PC-3 (cell line): ENCODE measurements at regions not wholly inside any gene's neighbourhood (a gene's known extent, or its start where the extent isn't known, plus 50 kb on each side); places are given as distances from the start of the nearest gene placed in this dataset.

Experiments used
- ATAC-seq: fragments of 200-7000 bp; cut with Tn5 transposase; 2 replicates; pipeline ENCODE4 v1.9.1; 2020; ENCODE audit warnings: mild to moderate bottlenecking, moderate library complexity
- BruUV-seq: library from RNA; stranded (reverse); fragments of 400-500 nt; replicated peaks from 2 replicates; lab custom pipeline; 2021; lab: Mats Ljungman, UMichigan
- CTCF ChIA-PET: fragments of 300-600 bp; sonication (Branson Sonifier 250); formaldehyde crosslinking; loops from one replicate; lab custom pipeline; 2022; ENCODE audit warnings: antibody characterized with exemption; lab: Charles Lee
- POLR2A ChIA-PET: fragments of 300-600 bp; sonication (Branson Sonifier 250); formaldehyde crosslinking; loops from one replicate; lab custom pipeline; 2022; ENCODE audit warnings: antibody characterized with exemption; ENCODE audit not compliant: unreplicated experiment; lab: Charles Lee
- DNase-seq: peaks from one replicate; pipeline ENCODE4 v3.0.0-alpha.2; 2015
- H2AFZ ChIP-seq: fragments of 300-600 bp; sonication (generic); 2 replicates; pipeline ENCODE4 v1.6.0; 2016; ENCODE audit warnings: antibody characterized with exemption, low read length
- H3F3A ChIP-seq: fragments of 300-600 bp; sonication (generic); one replicate; pipeline ENCODE4 v1.6.0; 2017; ENCODE audit warnings: antibody characterized with exemption, low read length, control low read depth, mild to moderate bottlenecking; ENCODE audit not compliant: unreplicated experiment
- H3K27ac ChIP-seq: fragments of 300-600 bp; sonication (generic); 2 replicates; pipeline ENCODE4 v1.5.1; 2016; ENCODE audit warnings: mild to moderate bottlenecking, low read length
- H3K27me3 ChIP-seq: fragments of 300-600 bp; sonication (generic); 2 replicates; pipeline ENCODE4 v1.6.1; 2016; ENCODE audit warnings: low read length, mixed read lengths
- H3K36me3 ChIP-seq: fragments of 300-600 bp; sonication (generic); 2 replicates; pipeline ENCODE4 v1.6.1; 2016; ENCODE audit warnings: low read depth, mixed run types, low read length, mixed read lengths
- H3K4me1 ChIP-seq: fragments of 300-600 bp; sonication (generic); 2 replicates; pipeline ENCODE4 v1.5.1; 2016; ENCODE audit warnings: low read length; ENCODE audit not compliant: insufficient read depth
- H3K4me2 ChIP-seq: fragments of 300-600 bp; sonication (generic); 2 replicates; pipeline ENCODE4 v1.6.0; 2016; ENCODE audit warnings: low read length
- H3K4me3 ChIP-seq: fragments of 300-600 bp; sonication (generic); 2 replicates; pipeline ENCODE4 v1.5.1; 2016; ENCODE audit warnings: mild to moderate bottlenecking, low read length, mixed read lengths
- H3K79me2 ChIP-seq: fragments of 300-600 bp; sonication (generic); 2 replicates; pipeline ENCODE4 v1.6.1; 2017; ENCODE audit warnings: low read length, mixed read lengths
- H3K9ac ChIP-seq: fragments of 300-600 bp; sonication (generic); 2 replicates; pipeline ENCODE4 v1.6.0; 2016; ENCODE audit warnings: mild to moderate bottlenecking, low read length
- H3K9me2 ChIP-seq: fragments of 300-600 bp; sonication (generic); replicated peaks from 2 replicates; pipeline ENCODE4 v1.6.1; 2016; ENCODE audit warnings: mixed run types, low read length, mixed read lengths
- H3K9me3 ChIP-seq: fragments of 300-600 bp; sonication (generic); 2 replicates; pipeline ENCODE4 v1.6.1; 2016; ENCODE audit warnings: low read length, mixed read lengths
- H4K20me1 ChIP-seq: fragments of 300-600 bp; sonication (generic); 2 replicates; pipeline ENCODE4 v1.6.1; 2016; ENCODE audit warnings: low read length, mixed read lengths
- EZH2 ChIP-seq: fragments of 300-600 bp; sonication (generic); IDR thresholded peaks from one replicate; pipeline ENCODE4 v1.6.1; 2017; ENCODE audit warnings: antibody characterized with exemption, mild to moderate bottlenecking, low read length; ENCODE audit not compliant: unreplicated experiment
- EZH2phosphoT487 ChIP-seq: fragments of 300-600 bp; sonication (generic); IDR thresholded peaks from 2 replicates; pipeline ENCODE4 v1.6.1; 2018; ENCODE audit warnings: mild to moderate bottlenecking, antibody characterized with exemption, low read length, borderline replicate concordance
- intact Hi-C: fragments of 100-400 bp; cut with micrococcal nuclease; formaldehyde crosslinking; loops from 2 replicates; pipeline ENCODE4 v1.9.0; 2023
- TF ChIP-seq, protein P1 (sequence below): fragments of 300-600 bp; sonication (generic); conservative IDR thresholded peaks from 2 replicates; pipeline ENCODE4 v1.5.1; 2017; ENCODE audit warnings: antibody characterized with exemption, low read depth, mild to moderate bottlenecking, low read length

DNA sequence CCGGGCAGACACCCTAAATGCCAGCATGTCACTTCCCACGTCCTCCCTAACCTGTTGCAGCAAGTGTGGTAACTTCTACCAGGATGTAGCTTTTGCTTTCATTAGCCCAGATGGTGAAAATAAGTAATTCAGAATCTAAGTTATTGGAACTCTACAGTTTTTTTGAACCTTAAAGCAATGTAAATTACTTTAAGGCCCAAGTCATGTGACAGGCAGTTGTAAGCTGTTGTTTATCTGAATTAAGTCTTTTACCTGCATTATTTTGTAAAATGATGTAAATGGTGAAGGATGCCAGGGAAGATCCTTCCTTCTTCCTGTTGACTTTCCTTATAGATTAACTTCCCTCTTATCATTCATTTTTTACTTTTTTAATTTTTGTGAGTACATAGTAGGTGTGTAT is 670.2 kb downstream of the SEMA5A start:
- H3K9me3 ChIP-seq, result no peaks in the 10 kb centered on the region
- ChIA-PET CTCF (no interaction called here), POLR2A (no interaction called here)
- DNase-seq, result no peak
- H3K79me2 ChIP-seq, result no peaks in the 10 kb centered on the region
- ATAC-seq, result no peak
- no peak overlapping the region for H3K9ac ChIP-seq
- no peaks in the 10 kb centered on the region for H3F3A ChIP-seq
- no peaks in the 10 kb centered on the region for H3K9me2 ChIP-seq
- TF ChIP-seq EZH2phosphoT487, result no peak
- TF ChIP-seq, protein P1, sequence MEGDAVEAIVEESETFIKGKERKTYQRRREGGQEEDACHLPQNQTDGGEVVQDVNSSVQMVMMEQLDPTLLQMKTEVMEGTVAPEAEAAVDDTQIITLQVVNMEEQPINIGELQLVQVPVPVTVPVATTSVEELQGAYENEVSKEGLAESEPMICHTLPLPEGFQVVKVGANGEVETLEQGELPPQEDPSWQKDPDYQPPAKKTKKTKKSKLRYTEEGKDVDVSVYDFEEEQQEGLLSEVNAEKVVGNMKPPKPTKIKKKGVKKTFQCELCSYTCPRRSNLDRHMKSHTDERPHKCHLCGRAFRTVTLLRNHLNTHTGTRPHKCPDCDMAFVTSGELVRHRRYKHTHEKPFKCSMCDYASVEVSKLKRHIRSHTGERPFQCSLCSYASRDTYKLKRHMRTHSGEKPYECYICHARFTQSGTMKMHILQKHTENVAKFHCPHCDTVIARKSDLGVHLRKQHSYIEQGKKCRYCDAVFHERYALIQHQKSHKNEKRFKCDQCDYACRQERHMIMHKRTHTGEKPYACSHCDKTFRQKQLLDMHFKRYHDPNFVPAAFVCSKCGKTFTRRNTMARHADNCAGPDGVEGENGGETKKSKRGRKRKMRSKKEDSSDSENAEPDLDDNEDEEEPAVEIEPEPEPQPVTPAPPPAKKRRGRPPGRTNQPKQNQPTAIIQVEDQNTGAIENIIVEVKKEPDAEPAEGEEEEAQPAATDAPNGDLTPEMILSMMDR, result no peak
- no peak for TF ChIP-seq EZH2
- H2AFZ ChIP-seq, result no peak overlapping the region
- no peaks in the 10 kb centered on the region for H3K27me3 ChIP-seq
- no peak overlapping the region for H3K4me2 ChIP-seq
- intact Hi-C loops, result no loop called here
- H3K4me3 ChIP-seq, result no peak overlapping the region
- no peaks in the 10 kb centered on the region for H3K36me3 ChIP-seq
- BruUV-seq, result no TSS peak
- no peak overlapping the region for H3K27ac ChIP-seq
- H4K20me1 ChIP-seq, result no peaks in the 10 kb centered on the region
- H3K4me1 ChIP-seq, result no peaks in the 10 kb centered on the region

DNA sequence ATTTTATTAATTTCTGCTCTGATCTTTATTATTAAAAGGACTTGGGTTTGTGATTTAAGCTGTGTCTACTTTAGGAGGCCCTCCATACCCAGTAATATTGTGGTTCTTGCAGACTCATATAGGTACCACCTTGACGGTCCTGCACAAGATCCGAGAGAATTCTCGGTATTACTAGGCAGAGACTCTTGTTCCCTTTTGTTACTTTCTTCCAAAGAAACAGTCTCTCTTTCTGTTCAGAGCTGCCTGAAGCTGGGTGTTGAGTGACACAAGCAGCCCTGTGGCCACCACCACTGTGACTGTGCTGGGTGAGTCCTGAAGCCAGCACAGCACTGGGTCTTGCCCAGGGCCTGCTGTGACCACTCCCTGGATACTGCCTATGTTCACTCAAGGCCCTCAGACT is 666.6 kb downstream of the SEMA5A start:
- no TSS peak for BruUV-seq
- no peak for DNase-seq
- no peak overlapping the region for H3K4me3 ChIP-seq
- H3K4me2 ChIP-seq, result no peak overlapping the region
- no peaks in the 10 kb centered on the region for H4K20me1 ChIP-seq
- TF ChIP-seq EZH2phosphoT487, result no peak
- no peak for TF ChIP-seq EZH2
- TF ChIP-seq, protein P1, result no peak
- no peaks in the 10 kb centered on the region for H3F3A ChIP-seq
- intact Hi-C loops, result no loop called here
- H3K79me2 ChIP-seq, result no peaks in the 10 kb centered on the region
- H3K27ac ChIP-seq, result no peak overlapping the region
- H3K9ac ChIP-seq, result no peak overlapping the region
- no peaks in the 10 kb centered on the region for H3K9me3 ChIP-seq
- no peak overlapping the region for H2AFZ ChIP-seq
- ATAC-seq, result no peak
- CTCF ChIA-PET, result no interaction called here
- no peaks in the 10 kb centered on the region for H3K27me3 ChIP-seq
- POLR2A ChIA-PET, result no interaction called here
- H3K36me3 ChIP-seq, result no peaks in the 10 kb centered on the region
- no peaks in the 10 kb centered on the region for H3K9me2 ChIP-seq
- H3K4me1 ChIP-seq, result no peaks in the 10 kb centered on the region

DNA sequence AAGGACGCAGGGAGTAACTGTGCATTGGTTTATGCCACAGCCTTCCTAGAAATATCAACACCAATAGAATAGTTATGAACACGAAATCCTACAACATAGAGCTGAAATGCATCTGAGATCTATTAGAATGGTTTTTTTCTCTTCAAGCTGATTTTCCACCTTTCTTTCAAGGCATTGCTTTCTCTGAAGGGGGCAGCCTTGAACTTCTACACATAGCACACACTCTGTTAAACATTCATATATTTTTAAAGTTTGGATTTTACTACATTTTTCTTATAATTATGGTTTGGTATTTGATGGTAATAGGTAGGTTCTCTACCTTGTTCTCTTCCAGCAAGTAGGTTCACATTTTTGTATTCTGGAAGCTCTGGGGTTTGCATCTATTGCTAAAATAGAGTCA is 661.8 kb downstream of the SEMA5A start:
- H3K9me3 ChIP-seq, result peaks cover 4% of the 10 kb centered on the region; the same call in 1 of the 2 replicates
- no peak overlapping the region for H3K27ac ChIP-seq
- no peaks in the 10 kb centered on the region for H3K9me2 ChIP-seq
- H3F3A ChIP-seq, result no peaks in the 10 kb centered on the region
- BruUV-seq, result no TSS peak
- CTCF ChIA-PET, result interaction anchor here (0.8 kb wide), 1 partner anchor 24 kb away, joined by 4 read pairs; no protein-coding TSS in a partner anchor
- 0 out of 2 replicates have a peak, but pooled peaks cover 3% of the 10 kb centered on the region for H3K36me3 ChIP-seq
- no peak overlapping the region for H3K4me3 ChIP-seq
- peak; percentile 29 for DNase-seq
- POLR2A ChIA-PET, result no interaction called here
- TF ChIP-seq EZH2phosphoT487 (no peak), EZH2 (no peak)
- TF ChIP-seq, protein P1, result peak; percentile 61
- no peak overlapping the region for H3K4me2 ChIP-seq
- no peaks in the 10 kb centered on the region for H3K4me1 ChIP-seq
- H3K79me2 ChIP-seq, result no peaks in the 10 kb centered on the region
- no peak overlapping the region for H3K9ac ChIP-seq
- H2AFZ ChIP-seq, result no peak overlapping the region
- intact Hi-C loops, result no loop called here
- H3K27me3 ChIP-seq, result no peaks in the 10 kb centered on the region
- ATAC-seq, result no peak
- H4K20me1 ChIP-seq, result no peaks in the 10 kb centered on the region
